SK-N-SH treated with all-trans-retinoic acid at 6 μM for 48 hours (cell line): ENCODE measurements at regions not wholly inside any gene's neighbourhood (a gene's known extent, or its start where the extent isn't known, plus 50 kb on each side); places are given as distances from the start of the nearest gene placed in this dataset.

Experiments
- ATAC-seq: fragments of 200-7000 bp; cut with Tn5 transposase; 3 replicates; pipeline ENCODE4 v1.9.1; 2020; ENCODE audit warnings: mild to moderate bottlenecking, moderate library complexity
- ARNTL ChIP-seq: fragments of 450-650 bp; formaldehyde crosslinking; IDR thresholded peaks from 2 replicates; pipeline ENCODE4 v1.5.0; 2020; ENCODE audit warnings: low read depth, mild to moderate bottlenecking, moderate library complexity, borderline replicate concordance
- BACH2 ChIP-seq: fragments of 250-450 bp; sonication (Bioruptor Pico); IDR thresholded peaks from 2 replicates; pipeline ENCODE4 v1.9.0; 2021; ENCODE audit warnings: mild to moderate bottlenecking, borderline replicate concordance
- ESRRG ChIP-seq: fragments of 250-450 bp; sonication (Bioruptor Pico); IDR thresholded peaks from 2 replicates; pipeline ENCODE4 v1.6.1; 2021; ENCODE audit warnings: mild to moderate bottlenecking
- GLIS3 ChIP-seq: fragments of 250-450 bp; sonication (Bioruptor Pico); IDR thresholded peaks from 2 replicates; pipeline ENCODE4 v1.5.0; 2020; ENCODE audit warnings: mild to moderate bottlenecking, moderate library complexity
- ISL1 ChIP-seq: fragments of 250-450 bp; sonication (Bioruptor Pico); IDR thresholded peaks from 2 replicates; pipeline ENCODE4 v2.1.2; 2022; ENCODE audit warnings: mild to moderate bottlenecking, moderate library complexity
- OSR1 ChIP-seq: fragments of 250-450 bp; sonication (Bioruptor Pico); IDR thresholded peaks from 2 replicates; pipeline ENCODE4 v1.8.0; 2022; ENCODE audit warnings: moderate library complexity, mild to moderate bottlenecking, inconsistent platforms
- PPARA ChIP-seq: fragments of 250-450 bp; sonication (Bioruptor Pico); IDR thresholded peaks from 2 replicates; pipeline ENCODE4 v1.5.0; 2020; ENCODE audit warnings: mild to moderate bottlenecking, borderline replicate concordance
- RARB ChIP-seq: fragments of 250-450 bp; sonication (Bioruptor Pico); IDR thresholded peaks from 2 replicates; pipeline ENCODE4 v1.8.0; 2021; ENCODE audit warnings: mild to moderate bottlenecking, moderate library complexity
- SNAI2 ChIP-seq: fragments of 250-450 bp; sonication (Bioruptor Pico); IDR thresholded peaks from 2 replicates; pipeline ENCODE4 v1.5.0; 2020; ENCODE audit warnings: mild to moderate bottlenecking, moderate library complexity
- TOX ChIP-seq: fragments of 250-450 bp; sonication (Bioruptor Pico); IDR thresholded peaks from 2 replicates; pipeline ENCODE4 v1.8.0; 2021; ENCODE audit warnings: mild to moderate bottlenecking, moderate library complexity, borderline replicate concordance
- ZC3H10 ChIP-seq: fragments of 250-450 bp; sonication (Bioruptor Pico); IDR thresholded peaks from 2 replicates; pipeline ENCODE4 v1.5.1; 2021; ENCODE audit warnings: mild to moderate bottlenecking, moderate library complexity
- ZFP30 ChIP-seq: fragments of 450-650 bp; formaldehyde crosslinking; IDR thresholded peaks from 2 replicates; pipeline ENCODE4 v1.5.0; 2022; ENCODE audit warnings: mild to moderate bottlenecking, moderate library complexity
- ZNF565 ChIP-seq: fragments of 450-650 bp; formaldehyde crosslinking; conservative IDR thresholded peaks from 2 replicates; pipeline ENCODE4 v1.5.0; 2020; ENCODE audit warnings: low read depth, mild to moderate bottlenecking, moderate library complexity
- ZNF70 ChIP-seq: fragments of 450-650 bp; formaldehyde crosslinking; IDR thresholded peaks from 2 replicates; pipeline ENCODE4 v1.5.0; 2020; ENCODE audit warnings: mild to moderate bottlenecking, moderate library complexity
- TF ChIP-seq, protein P1 (sequence below): fragments of 250-450 bp; sonication (Bioruptor Pico); IDR thresholded peaks from 2 replicates; pipeline ENCODE4 v1.5.1; 2021; ENCODE audit warnings: mild to moderate bottlenecking, moderate library complexity
- TF ChIP-seq, protein P2 (sequence below): fragments of 250-450 bp; sonication (Bioruptor Pico); IDR thresholded peaks from 2 replicates; pipeline ENCODE4 v1.8.0; 2020; ENCODE audit warnings: mild to moderate bottlenecking, moderate library complexity, borderline replicate concordance
- TF ChIP-seq, protein P3 (sequence below): fragments of 250-450 bp; sonication (Bioruptor Pico); IDR thresholded peaks from 2 replicates; pipeline ENCODE4 v1.5.1; 2020; ENCODE audit warnings: low read depth, mild to moderate bottlenecking, moderate library complexity

DNA sequence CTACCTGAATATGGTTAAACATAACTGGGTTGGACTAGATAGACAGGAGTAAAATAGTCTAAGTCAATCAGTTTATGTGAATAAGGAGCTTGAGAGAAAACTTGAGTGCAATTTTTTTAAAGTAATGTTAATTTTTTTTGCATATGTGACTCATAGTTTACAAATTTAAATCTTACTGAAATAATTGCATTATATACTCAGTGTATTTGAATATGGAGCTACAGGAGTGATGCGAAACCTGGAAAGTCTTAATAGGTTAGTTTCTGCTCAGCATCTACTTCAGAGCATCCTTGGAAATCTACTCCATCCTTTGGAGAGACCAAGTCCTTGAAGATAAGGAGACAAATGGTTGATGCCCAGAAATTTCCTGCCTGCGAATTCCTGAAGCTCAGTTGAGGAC is 318.8 kb upstream of the NXPH2 start:
- ATAC-seq = no peak
- no peak for TF ChIP-seq ZC3H10 (CRISPR knock-in tag)
- no peak for TF ChIP-seq ARNTL (CRISPR knock-in tag)
- TF ChIP-seq, protein P1, sequence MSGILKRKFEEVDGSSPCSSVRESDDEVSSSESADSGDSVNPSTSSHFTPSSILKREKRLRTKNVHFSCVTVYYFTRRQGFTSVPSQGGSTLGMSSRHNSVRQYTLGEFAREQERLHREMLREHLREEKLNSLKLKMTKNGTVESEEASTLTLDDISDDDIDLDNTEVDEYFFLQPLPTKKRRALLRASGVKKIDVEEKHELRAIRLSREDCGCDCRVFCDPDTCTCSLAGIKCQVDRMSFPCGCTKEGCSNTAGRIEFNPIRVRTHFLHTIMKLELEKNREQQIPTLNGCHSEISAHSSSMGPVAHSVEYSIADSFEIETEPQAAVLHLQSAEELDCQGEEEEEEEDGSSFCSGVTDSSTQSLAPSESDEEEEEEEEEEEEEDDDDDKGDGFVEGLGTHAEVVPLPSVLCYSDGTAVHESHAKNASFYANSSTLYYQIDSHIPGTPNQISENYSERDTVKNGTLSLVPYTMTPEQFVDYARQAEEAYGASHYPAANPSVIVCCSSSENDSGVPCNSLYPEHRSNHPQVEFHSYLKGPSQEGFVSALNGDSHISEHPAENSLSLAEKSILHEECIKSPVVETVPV = no peak
- no peak for TF ChIP-seq SNAI2 (CRISPR knock-in tag)
- TF ChIP-seq PPARA (CRISPR knock-in tag) = no peak
- TF ChIP-seq ESRRG (CRISPR knock-in tag) = no peak
- TF ChIP-seq ISL1 (CRISPR knock-in tag) = no peak
- TF ChIP-seq, protein P2, sequence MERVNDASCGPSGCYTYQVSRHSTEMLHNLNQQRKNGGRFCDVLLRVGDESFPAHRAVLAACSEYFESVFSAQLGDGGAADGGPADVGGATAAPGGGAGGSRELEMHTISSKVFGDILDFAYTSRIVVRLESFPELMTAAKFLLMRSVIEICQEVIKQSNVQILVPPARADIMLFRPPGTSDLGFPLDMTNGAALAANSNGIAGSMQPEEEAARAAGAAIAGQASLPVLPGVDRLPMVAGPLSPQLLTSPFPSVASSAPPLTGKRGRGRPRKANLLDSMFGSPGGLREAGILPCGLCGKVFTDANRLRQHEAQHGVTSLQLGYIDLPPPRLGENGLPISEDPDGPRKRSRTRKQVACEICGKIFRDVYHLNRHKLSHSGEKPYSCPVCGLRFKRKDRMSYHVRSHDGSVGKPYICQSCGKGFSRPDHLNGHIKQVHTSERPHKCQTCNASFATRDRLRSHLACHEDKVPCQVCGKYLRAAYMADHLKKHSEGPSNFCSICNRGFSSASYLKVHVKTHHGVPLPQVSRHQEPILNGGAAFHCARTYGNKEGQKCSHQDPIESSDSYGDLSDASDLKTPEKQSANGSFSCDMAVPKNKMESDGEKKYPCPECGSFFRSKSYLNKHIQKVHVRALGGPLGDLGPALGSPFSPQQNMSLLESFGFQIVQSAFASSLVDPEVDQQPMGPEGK (CRISPR knock-in tag) = no peak
- no peak for TF ChIP-seq TOX (CRISPR knock-in tag)
- TF ChIP-seq, protein P3, sequence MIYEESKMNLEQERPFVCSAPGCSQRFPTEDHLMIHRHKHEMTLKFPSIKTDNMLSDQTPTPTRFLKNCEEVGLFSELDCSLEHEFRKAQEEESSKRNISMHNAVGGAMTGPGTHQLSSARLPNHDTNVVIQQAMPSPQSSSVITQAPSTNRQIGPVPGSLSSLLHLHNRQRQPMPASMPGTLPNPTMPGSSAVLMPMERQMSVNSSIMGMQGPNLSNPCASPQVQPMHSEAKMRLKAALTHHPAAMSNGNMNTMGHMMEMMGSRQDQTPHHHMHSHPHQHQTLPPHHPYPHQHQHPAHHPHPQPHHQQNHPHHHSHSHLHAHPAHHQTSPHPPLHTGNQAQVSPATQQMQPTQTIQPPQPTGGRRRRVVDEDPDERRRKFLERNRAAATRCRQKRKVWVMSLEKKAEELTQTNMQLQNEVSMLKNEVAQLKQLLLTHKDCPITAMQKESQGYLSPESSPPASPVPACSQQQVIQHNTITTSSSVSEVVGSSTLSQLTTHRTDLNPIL = no peak
- TF ChIP-seq ZNF565 = no peak

DNA sequence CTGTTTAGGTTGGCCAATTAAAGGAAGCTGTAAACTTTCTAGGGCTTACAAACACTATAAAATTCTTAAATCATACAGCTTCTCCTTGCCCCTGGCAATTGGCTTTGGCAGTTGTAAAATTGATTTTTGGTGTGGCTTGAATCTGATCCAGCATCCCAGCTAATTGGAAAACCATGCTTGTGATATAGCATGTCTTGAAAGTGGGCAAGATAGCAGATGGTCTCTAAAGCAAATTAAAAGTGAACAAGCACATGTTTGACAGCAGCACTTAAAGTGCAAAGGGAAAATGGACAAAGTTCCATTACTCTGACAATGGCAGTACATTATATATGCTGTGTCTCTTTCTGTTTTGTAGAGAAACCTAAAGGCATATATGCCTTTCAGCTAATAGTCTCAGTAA is 302.9 kb upstream of the NXPH2 start:
- no peak for ATAC-seq
- TF ChIP-seq OSR1 (CRISPR knock-in tag) = no peak

DNA sequence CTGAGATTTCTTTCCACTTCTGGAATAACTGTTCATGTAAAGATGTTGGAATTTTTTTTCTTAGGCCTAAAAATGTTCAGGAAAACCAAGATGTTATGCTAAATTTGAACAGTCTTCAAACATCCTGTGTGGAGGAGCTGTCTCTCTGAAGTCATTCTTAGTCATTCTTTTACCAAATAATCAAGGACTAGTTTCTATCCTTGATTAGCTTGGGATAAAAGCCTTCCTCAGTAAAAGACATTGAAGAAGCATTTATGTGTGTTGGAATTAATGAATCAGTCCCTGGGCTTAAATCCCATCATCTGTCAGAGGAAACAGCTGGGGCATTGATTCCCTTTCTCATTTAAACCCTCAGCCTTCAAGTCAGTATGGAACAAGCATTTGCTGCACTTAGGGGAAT is 300.1 kb upstream of the NXPH2 start:
- TF ChIP-seq ZFP30 (CRISPR knock-in tag) = no peak
- no peak for ATAC-seq

DNA sequence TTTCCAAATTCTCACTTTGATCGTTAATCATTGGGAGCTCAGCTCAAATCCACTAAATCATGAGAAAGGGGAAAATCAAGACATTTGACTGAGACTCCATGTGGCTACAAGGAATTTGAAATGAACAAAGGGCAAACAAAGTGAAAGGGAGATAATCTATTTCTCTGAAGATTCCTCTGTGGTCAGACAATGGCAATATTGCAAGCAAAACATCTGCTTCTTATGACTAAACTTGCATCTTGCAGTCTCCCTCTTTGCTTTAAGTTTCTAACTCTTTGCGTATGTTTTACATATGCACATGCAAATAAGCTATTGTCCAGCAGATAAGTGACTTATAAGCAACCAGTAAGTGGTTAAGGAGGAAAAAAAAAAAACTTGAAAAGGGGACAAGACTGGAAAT is 299.1 kb upstream of the NXPH2 start:
- ATAC-seq = no peak
- TF ChIP-seq ZNF70 (CRISPR knock-in tag) = no peak
- no peak for TF ChIP-seq TOX (CRISPR knock-in tag)
- TF ChIP-seq ARNTL (CRISPR knock-in tag) = no peak
- TF ChIP-seq RARB (CRISPR knock-in tag) = no peak
- TF ChIP-seq PPARA (CRISPR knock-in tag) = no peak

DNA sequence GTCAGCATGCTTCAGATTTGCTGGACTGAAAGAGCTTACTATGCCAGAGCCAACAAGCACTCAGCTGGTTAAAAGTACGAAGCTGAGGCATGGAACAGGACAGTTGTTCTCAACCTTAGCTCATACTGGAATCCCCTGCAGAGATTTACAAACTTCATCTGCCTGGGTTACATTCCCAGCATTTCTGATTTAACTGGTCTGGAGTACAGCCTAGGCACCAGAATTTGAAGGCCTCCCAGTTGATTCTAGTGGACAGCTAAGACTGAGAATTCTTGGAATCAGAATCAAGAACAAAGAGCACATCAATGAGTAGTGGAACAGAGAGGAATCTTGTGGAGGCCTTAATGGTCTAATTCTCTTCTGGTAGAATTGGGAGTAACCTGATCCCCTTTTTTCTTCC is 298.2 kb upstream of the NXPH2 start:
- ATAC-seq = no peak
- TF ChIP-seq RARB (CRISPR knock-in tag) (no peak), OSR1 (CRISPR knock-in tag) (no peak), GLIS3 (no peak), BACH2 (CRISPR knock-in tag) (no peak), ARNTL (CRISPR knock-in tag) (no peak), ZC3H10 (CRISPR knock-in tag) (no peak), TOX (CRISPR knock-in tag) (no peak)
- TF ChIP-seq, protein P3 = no peak
- TF ChIP-seq, protein P2 (CRISPR knock-in tag) = no peak
- TF ChIP-seq, protein P1 = no peak
